Activated CD8-positive, alpha-beta memory T cell treated with anti-CD3 and anti-CD28 coated beads for 36 hours (primary cell): ENCODE measurements at regions not wholly inside any gene's neighbourhood (a gene's known extent, or its start where the extent isn't known, plus 50 kb on each side); places are given as distances from the start of the nearest gene placed in this dataset.
"Not testable (repeated sequence)": the region's sequence is repeated elsewhere in the genome, so short reads cannot be mapped to it uniquely, and the experiment has no call there.

Experiments
- CTCF ChIA-PET: fragments of 350-600 bp; sonication (Branson Sonifier 250); formaldehyde crosslinking; loops from one replicate; lab custom pipeline; 2021; ENCODE audit warnings: antibody characterized with exemption; lab: Charles Lee
- POLR2A ChIA-PET: fragments of 350-600 bp; sonication (Branson Sonifier 250); formaldehyde crosslinking; loops from one replicate; lab custom pipeline; 2021; ENCODE audit warnings: antibody characterized with exemption; lab: Charles Lee

- ChIA-PET POLR2A (no interaction called here), CTCF (no interaction called here)
These were observed 490.2 kb downstream of the BRINP3 start for GRCh38 chr1:189987509-189987908.

- ChIA-PET POLR2A (no interaction called here), CTCF (no interaction called here)
These were observed 484.8 kb downstream of the BRINP3 start for GRCh38 chr1:189992856-189993255.

GRCh38 chr1:190000365-190000872 is 477.2 kb downstream of the BRINP3 start:
- ChIA-PET POLR2A (no interaction called here), CTCF (no interaction called here)

GRCh38 chr1:190001187-190001586 is 476.5 kb downstream of the BRINP3 start:
- POLR2A ChIA-PET, result no interaction called here
- CTCF ChIA-PET, result no interaction called here

GRCh38 chr1:190003376-190003775 is 474.3 kb downstream of the BRINP3 start:
- POLR2A ChIA-PET, result no interaction called here
- CTCF ChIA-PET, result no interaction called here

- CTCF ChIA-PET, result no interaction called here
- POLR2A ChIA-PET, result no interaction called here
These were observed 466.1 kb downstream of the BRINP3 start for GRCh38 chr1:190011585-190011984.

GRCh38 chr1:190019151-190019550 is 458.5 kb downstream of the BRINP3 start:
- POLR2A ChIA-PET, CTCF ChIA-PET: not testable (repeated sequence)

- ChIA-PET CTCF (no interaction called here), POLR2A (no interaction called here)
These were observed 457.9 kb downstream of the BRINP3 start for GRCh38 chr1:190019717-190020116.

- CTCF ChIA-PET, result no interaction called here
- POLR2A ChIA-PET, result no interaction called here
These were observed 455.0 kb downstream of the BRINP3 start for GRCh38 chr1:190022709-190023108.

GRCh38 chr1:190029441-190029840 is 448.2 kb downstream of the BRINP3 start:
- ChIA-PET POLR2A (no interaction called here), CTCF (no interaction called here)

GRCh38 chr1:190043655-190044054 is 434.0 kb downstream of the BRINP3 start:
- ChIA-PET CTCF (no interaction called here), POLR2A (no interaction called here)

- CTCF ChIA-PET, result no interaction called here
- POLR2A ChIA-PET, result no interaction called here
These were observed 431.4 kb downstream of the BRINP3 start for GRCh38 chr1:190046231-190046630.
